ENCODE measurements at regions not wholly inside any gene's neighbourhood (a gene's known extent, or its start where the extent isn't known, plus 50 kb on each side); places are given as distances from the start of the nearest gene placed in this dataset.

GRCh38 chr14:71271166-71271945, 364.1 kb downstream of the PCNX1 start:
- TF ChIP-seq CTCF (IDR thresholded peaks at IDR 0.05): no peak
- no peak for TF ChIP-seq POLR2A (IDR thresholded peaks at IDR 0.05)
- no peak for TF ChIP-seq POLR2AphosphoS5 (IDR thresholded peaks at IDR 0.05)
- TF ChIP-seq EP300 (IDR thresholded peaks at IDR 0.05; ENCODE audit: low read depth): no peak

Data from transverse colon (tissue), 4 donors.